ENCODE measurements at regions not wholly inside any gene's neighbourhood (a gene's known extent, or its start where the extent isn't known, plus 50 kb on each side); places are given as distances from the start of the nearest gene placed in this dataset.
"Not testable (repeated sequence)": the region's sequence is repeated elsewhere in the genome, so short reads cannot be mapped to it uniquely, and the experiment has no call there.

DNA sequence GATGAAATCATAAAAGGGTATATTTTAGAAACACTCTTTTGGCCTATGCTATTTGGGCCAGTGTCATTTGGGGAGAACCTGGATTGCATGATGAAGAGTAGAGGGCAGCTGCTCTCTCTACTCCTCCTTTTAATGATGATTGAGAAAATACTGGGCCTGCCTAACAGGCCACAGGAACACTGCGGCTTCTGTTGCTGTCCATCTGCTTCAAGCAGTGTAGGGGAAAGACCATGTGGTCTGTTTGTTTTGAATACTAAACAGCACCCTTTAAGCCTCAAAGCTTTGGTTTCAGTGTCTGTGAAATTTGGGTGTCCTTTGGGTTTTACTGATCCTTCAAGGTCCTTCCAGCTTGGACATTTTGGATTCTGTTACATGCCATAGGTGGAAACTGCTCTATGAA is 78.0 kb downstream of the TTC6 start:
- Mint-ChIP-seq H3K36me3 (ENCODE audit: low read depth) (no peaks in the 10 kb centered on the region), H3K4me1 (peaks cover 1% of the 10 kb centered on the region), H3K4me3 (no peak overlapping the region), H3K9me3 (no peaks in the 10 kb centered on the region), H3K27ac (no peak overlapping the region), H3K27me3 (ENCODE audit: insufficient read depth) (peaks cover 6% of the 10 kb centered on the region)
- DNase-seq, result no peak
- no peak overlapping the region for H3K9ac ChIP-seq (ENCODE audit: extremely low read depth, low read length, poor library complexity, severe bottlenecking)
- 86 to 100% methylated on average over 1 of the region's 1 CpG for WGBS, 2 experiments (ENCODE audit: insufficient coverage in 1 of 2, insufficient read length in 1 of 2)
- no peaks in the 10 kb centered on the region for H3K27me3 ChIP-seq (ENCODE audit: control insufficient read depth, insufficient read depth, low read length, poor library complexity, severe bottlenecking)
- H3K9me3 ChIP-seq (ENCODE audit: control insufficient read depth, low read length), result no peaks in the 10 kb centered on the region
- no peaks in the 10 kb centered on the region for H3K4me1 ChIP-seq (ENCODE audit: control insufficient read depth, insufficient read depth, low read length)
- no peak for TF ChIP-seq CTCF (conservative IDR thresholded peaks at IDR 0.05)
- no peaks in the 10 kb centered on the region for H3K36me3 ChIP-seq (ENCODE audit: control insufficient read depth, insufficient read depth, low read length)
- H3K27ac ChIP-seq (ENCODE audit: low read depth, low read length), result no peak overlapping the region
- H3K4me3 ChIP-seq (ENCODE audit: low read length), result no peak overlapping the region

DNA sequence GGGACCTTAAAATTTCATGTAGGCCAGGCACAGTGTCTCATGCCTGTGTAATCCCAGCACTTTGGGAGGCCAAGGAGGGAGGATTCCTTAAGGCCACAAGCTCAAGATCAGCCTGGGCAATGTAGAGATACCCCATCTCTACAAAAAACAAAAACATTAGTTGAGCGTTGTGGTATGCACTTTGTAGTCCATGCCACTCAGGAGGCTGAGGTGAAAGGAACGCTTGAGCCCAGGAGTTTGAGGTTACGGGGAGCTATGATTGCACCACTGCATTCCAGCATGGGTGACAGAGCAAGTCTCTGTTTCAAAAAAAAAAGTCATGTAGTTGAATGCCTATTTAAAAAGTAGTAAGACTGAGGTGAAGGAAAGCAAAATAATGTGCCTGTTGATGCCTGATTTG is 83.5 kb downstream of the TTC6 start:
- Mint-ChIP-seq H3K36me3 (ENCODE audit: low read depth) (no peaks in the 10 kb centered on the region), H3K27me3 (ENCODE audit: insufficient read depth) (no peaks in the 10 kb centered on the region), H3K4me3 (no peak overlapping the region), H3K4me1 (peaks cover 1% of the 10 kb centered on the region), H3K9me3 (no peaks in the 10 kb centered on the region), H3K27ac (no peak overlapping the region)
- no peak for DNase-seq
- no peak for TF ChIP-seq CTCF (conservative IDR thresholded peaks at IDR 0.05)
- H3K27me3 ChIP-seq (ENCODE audit: control insufficient read depth, insufficient read depth, low read length, poor library complexity, severe bottlenecking), result no peaks in the 10 kb centered on the region
- H3K4me3 ChIP-seq (ENCODE audit: low read length), result no peak overlapping the region
- WGBS, 2 experiments (ENCODE audit: insufficient coverage in 1 of 2, insufficient read length in 1 of 2), result 89 to 94% methylated on average over 3 of the region's 3 CpGs
- H3K4me1 ChIP-seq (ENCODE audit: control insufficient read depth, insufficient read depth, low read length), result no peaks in the 10 kb centered on the region
- no peaks in the 10 kb centered on the region for H3K9me3 ChIP-seq (ENCODE audit: control insufficient read depth, low read length)
- H3K9ac ChIP-seq (ENCODE audit: extremely low read depth, low read length, poor library complexity, severe bottlenecking), result no peak overlapping the region
- H3K27ac ChIP-seq (ENCODE audit: low read depth, low read length), result no peak overlapping the region
- H3K36me3 ChIP-seq (ENCODE audit: control insufficient read depth, insufficient read depth, low read length), result no peaks in the 10 kb centered on the region

- no peaks in the 10 kb centered on the region for H3K4me1 ChIP-seq (ENCODE audit: control insufficient read depth, insufficient read depth, low read length)
- no peaks in the 10 kb centered on the region for H3K9me3 ChIP-seq (ENCODE audit: control insufficient read depth, low read length)
- Mint-ChIP-seq H3K4me3 (no peak overlapping the region), H3K4me1 (no peaks in the 10 kb centered on the region), H3K36me3 (ENCODE audit: low read depth) (no peaks in the 10 kb centered on the region), H3K9me3 (no peaks in the 10 kb centered on the region), H3K27me3 (ENCODE audit: insufficient read depth) (no peaks in the 10 kb centered on the region), H3K27ac (no peak overlapping the region)
- no peaks in the 10 kb centered on the region for H3K36me3 ChIP-seq (ENCODE audit: control insufficient read depth, insufficient read depth, low read length)
- H3K9ac ChIP-seq (ENCODE audit: extremely low read depth, low read length, poor library complexity, severe bottlenecking), result no peak overlapping the region
- H3K27me3 ChIP-seq (ENCODE audit: control insufficient read depth, insufficient read depth, low read length, poor library complexity, severe bottlenecking), result no peaks in the 10 kb centered on the region
- WGBS, 2 experiments (ENCODE audit: insufficient coverage in 1 of 2, insufficient read length in 1 of 2), result 98 to 100% methylated on average over 1 to 3 of the region's 3 CpGs
- no peak overlapping the region for H3K4me3 ChIP-seq (ENCODE audit: low read length)
- TF ChIP-seq CTCF (conservative IDR thresholded peaks at IDR 0.05), result no peak
- H3K27ac ChIP-seq (ENCODE audit: low read depth, low read length), result no peak overlapping the region
- DNase-seq, result no peak
These were observed 86.1 kb downstream of the TTC6 start for GRCh38 chr14:37681486-37681885.

- H3K4me1 ChIP-seq (ENCODE audit: control insufficient read depth, insufficient read depth, low read length); H3K9me3 ChIP-seq (ENCODE audit: control insufficient read depth, low read length); H3K27ac Mint-ChIP-seq; H3K4me1 Mint-ChIP-seq; H3K9ac ChIP-seq (ENCODE audit: extremely low read depth, low read length, poor library complexity, severe bottlenecking); H3K27me3 Mint-ChIP-seq (ENCODE audit: insufficient read depth); H3K36me3 Mint-ChIP-seq (ENCODE audit: low read depth); H3K4me3 ChIP-seq (ENCODE audit: low read length); H3K36me3 ChIP-seq (ENCODE audit: control insufficient read depth, insufficient read depth, low read length); H3K4me3 Mint-ChIP-seq; H3K27ac ChIP-seq (ENCODE audit: low read depth, low read length); DNase-seq; H3K27me3 ChIP-seq (ENCODE audit: control insufficient read depth, insufficient read depth, low read length, poor library complexity, severe bottlenecking): not testable (repeated sequence)
- peaks cover 22% of the 10 kb centered on the region for H3K9me3 Mint-ChIP-seq
These were observed 97.3 kb downstream of the TTC6 start for GRCh38 chr14:37692680-37693079.

DNA sequence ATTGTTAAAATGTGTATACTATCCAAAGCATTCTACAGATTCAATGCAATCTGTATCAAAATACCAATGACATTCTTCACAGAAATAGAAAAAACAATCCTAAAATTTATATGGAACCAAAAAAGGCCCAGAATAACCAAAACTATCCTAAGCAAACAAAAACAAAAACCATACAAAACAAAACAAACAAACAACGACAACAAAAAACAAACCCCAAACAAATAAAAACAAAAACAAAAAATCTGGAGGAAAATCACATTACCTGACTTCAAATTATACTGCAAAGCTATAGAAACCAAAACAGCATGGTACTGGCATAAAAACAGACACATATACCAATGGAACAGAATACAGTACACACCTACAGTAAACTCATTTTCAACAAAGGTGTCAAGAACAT is 98.0 kb downstream of the TTC6 start:
- not testable (repeated sequence) for H3K4me3 Mint-ChIP-seq; H3K36me3 Mint-ChIP-seq (ENCODE audit: low read depth); DNase-seq; H3K9ac ChIP-seq (ENCODE audit: extremely low read depth, low read length, poor library complexity, severe bottlenecking); H3K27ac Mint-ChIP-seq; H3K27me3 Mint-ChIP-seq (ENCODE audit: insufficient read depth); H3K4me3 ChIP-seq (ENCODE audit: low read length); H3K4me1 ChIP-seq (ENCODE audit: control insufficient read depth, insufficient read depth, low read length); H3K36me3 ChIP-seq (ENCODE audit: control insufficient read depth, insufficient read depth, low read length); H3K27ac ChIP-seq (ENCODE audit: low read depth, low read length); H3K4me1 Mint-ChIP-seq; H3K9me3 ChIP-seq (ENCODE audit: control insufficient read depth, low read length); H3K27me3 ChIP-seq (ENCODE audit: control insufficient read depth, insufficient read depth, low read length, poor library complexity, severe bottlenecking)
- peaks cover 22% of the 10 kb centered on the region for H3K9me3 Mint-ChIP-seq
- 96% methylated on average over 1 of the region's 1 CpG; no CpG with 5 or more reads in 1 of the 2 experiments for WGBS, 2 experiments (ENCODE audit: insufficient coverage in 1 of 2, insufficient read length in 1 of 2)
